K562 (cell line): ENCODE measurements at regions not wholly inside any gene's neighbourhood (a gene's known extent, or its start where the extent isn't known, plus 50 kb on each side); places are given as distances from the start of the nearest gene placed in this dataset.

Source experiments
- JUNB ChIP-seq: fragments of 450-650 bp; formaldehyde crosslinking; conservative IDR thresholded peaks from 2 replicates; pipeline ENCODE4 v1.4.0; 2020; ENCODE audit warnings: mild to moderate bottlenecking
- MAFK ChIP-seq: IDR thresholded peaks from 2 replicates; pipeline ENCODE4 v1.6.1; 2011; ENCODE audit warnings: low read length, improper control_type of control experiment
- SMARCA4 ChIP-seq: fragments of 450-650 bp; IDR thresholded peaks from 2 replicates; pipeline ENCODE4 v1.6.1; 2016
- WHSC1 ChIP-seq: IDR thresholded peaks from one replicate; pipeline ENCODE4 v1.6.1; 2012; ENCODE audit warnings: low read length, control low read depth, inconsistent platforms
- TF ChIP-seq, protein P1 (sequence below): fragments of 250-450 bp; sonication (Bioruptor Pico); IDR thresholded peaks from 2 replicates; pipeline ENCODE4 v1.8.0; 2021; ENCODE audit warnings: moderate library complexity, mild to moderate bottlenecking, inconsistent platforms
- TF ChIP-seq, protein P2 (sequence below): IDR thresholded peaks from 3 replicates; pipeline ENCODE4 v1.6.1; 2011; ENCODE audit warnings: borderline replicate concordance, mild to moderate bottlenecking, moderate library complexity; ENCODE audit not compliant: insufficient read length; ENCODE audit errors: extremely low read depth
- TF ChIP-seq, protein P3 (sequence below), 3 experiments: fragments of 200-800 bp in 1 of 3; fragments of 250-450 bp in 1 of 3; fragments of 450-650 bp in 1 of 3; sonication (Bioruptor Pico) in 1 of 3; sonication (Bioruptor generic) in 1 of 3; formaldehyde crosslinking in 1 of 3; IDR thresholded peaks; 2 replicates each; pipeline versions ENCODE4 v1.6.1 to v1.8.0; 2016 to 2022; ENCODE audit warnings: mild to moderate bottlenecking in 2 of 3, missing genetic modification characterization in 2 of 3, missing compliant biosample characterization in 1 of 3, moderate library complexity in 1 of 3

DNA sequence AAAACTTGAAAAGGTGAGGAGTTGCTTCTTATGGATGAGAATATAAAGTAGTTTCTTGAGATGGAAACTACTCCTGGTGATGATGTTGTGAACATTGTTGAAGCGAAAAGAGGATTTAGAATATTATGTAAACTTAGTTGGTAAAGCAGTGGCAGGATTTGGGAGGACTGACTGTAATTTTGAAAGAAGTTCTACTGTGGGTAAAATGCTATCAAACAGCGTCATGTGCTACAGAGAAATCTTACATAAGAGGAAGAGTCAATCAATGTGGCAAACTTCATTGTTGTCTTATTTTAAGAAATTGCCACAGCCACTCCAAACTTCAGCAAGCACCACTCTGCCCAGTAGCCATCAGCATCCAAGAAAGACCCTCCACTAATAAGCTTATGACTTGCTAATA lies 112.9 kb upstream of the ZEB2 start (continued):
- TF ChIP-seq, protein P1, sequence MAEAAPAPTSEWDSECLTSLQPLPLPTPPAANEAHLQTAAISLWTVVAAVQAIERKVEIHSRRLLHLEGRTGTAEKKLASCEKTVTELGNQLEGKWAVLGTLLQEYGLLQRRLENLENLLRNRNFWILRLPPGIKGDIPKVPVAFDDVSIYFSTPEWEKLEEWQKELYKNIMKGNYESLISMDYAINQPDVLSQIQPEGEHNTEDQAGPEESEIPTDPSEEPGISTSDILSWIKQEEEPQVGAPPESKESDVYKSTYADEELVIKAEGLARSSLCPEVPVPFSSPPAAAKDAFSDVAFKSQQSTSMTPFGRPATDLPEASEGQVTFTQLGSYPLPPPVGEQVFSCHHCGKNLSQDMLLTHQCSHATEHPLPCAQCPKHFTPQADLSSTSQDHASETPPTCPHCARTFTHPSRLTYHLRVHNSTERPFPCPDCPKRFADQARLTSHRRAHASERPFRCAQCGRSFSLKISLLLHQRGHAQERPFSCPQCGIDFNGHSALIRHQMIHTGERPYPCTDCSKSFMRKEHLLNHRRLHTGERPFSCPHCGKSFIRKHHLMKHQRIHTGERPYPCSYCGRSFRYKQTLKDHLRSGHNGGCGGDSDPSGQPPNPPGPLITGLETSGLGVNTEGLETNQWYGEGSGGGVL: no peak
- no peak for TF ChIP-seq WHSC1
- TF ChIP-seq SMARCA4: no peak
- TF ChIP-seq MAFK: no peak
- TF ChIP-seq, protein P2, sequence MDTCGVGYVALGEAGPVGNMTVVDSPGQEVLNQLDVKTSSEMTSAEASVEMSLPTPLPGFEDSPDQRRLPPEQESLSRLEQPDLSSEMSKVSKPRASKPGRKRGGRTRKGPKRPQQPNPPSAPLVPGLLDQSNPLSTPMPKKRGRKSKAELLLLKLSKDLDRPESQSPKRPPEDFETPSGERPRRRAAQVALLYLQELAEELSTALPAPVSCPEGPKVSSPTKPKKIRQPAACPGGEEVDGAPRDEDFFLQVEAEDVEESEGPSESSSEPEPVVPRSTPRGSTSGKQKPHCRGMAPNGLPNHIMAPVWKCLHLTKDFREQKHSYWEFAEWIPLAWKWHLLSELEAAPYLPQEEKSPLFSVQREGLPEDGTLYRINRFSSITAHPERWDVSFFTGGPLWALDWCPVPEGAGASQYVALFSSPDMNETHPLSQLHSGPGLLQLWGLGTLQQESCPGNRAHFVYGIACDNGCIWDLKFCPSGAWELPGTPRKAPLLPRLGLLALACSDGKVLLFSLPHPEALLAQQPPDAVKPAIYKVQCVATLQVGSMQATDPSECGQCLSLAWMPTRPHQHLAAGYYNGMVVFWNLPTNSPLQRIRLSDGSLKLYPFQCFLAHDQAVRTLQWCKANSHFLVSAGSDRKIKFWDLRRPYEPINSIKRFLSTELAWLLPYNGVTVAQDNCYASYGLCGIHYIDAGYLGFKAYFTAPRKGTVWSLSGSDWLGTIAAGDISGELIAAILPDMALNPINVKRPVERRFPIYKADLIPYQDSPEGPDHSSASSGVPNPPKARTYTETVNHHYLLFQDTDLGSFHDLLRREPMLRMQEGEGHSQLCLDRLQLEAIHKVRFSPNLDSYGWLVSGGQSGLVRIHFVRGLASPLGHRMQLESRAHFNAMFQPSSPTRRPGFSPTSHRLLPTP: no peak
- TF ChIP-seq JUNB (CRISPR knock-in tag): no peak
- TF ChIP-seq, protein P3, sequence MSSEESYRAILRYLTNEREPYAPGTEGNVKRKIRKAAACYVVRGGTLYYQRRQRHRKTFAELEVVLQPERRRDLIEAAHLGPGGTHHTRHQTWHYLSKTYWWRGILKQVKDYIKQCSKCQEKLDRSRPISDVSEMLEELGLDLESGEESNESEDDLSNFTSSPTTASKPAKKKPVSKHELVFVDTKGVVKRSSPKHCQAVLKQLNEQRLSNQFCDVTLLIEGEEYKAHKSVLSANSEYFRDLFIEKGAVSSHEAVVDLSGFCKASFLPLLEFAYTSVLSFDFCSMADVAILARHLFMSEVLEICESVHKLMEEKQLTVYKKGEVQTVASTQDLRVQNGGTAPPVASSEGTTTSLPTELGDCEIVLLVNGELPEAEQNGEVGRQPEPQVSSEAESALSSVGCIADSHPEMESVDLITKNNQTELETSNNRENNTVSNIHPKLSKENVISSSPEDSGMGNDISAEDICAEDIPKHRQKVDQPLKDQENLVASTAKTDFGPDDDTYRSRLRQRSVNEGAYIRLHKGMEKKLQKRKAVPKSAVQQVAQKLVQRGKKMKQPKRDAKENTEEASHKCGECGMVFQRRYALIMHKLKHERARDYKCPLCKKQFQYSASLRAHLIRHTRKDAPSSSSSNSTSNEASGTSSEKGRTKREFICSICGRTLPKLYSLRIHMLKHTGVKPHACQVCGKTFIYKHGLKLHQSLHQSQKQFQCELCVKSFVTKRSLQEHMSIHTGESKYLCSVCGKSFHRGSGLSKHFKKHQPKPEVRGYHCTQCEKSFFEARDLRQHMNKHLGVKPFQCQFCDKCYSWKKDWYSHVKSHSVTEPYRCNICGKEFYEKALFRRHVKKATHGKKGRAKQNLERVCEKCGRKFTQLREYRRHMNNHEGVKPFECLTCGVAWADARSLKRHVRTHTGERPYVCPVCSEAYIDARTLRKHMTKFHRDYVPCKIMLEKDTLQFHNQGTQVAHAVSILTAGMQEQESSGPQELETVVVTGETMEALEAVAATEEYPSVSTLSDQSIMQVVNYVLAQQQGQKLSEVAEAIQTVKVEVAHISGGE (CRISPR knock-in tag; IDR thresholded peaks at IDR 0.05): no peak
